HG02588 (cell line): ENCODE measurements at regions not wholly inside any gene's neighbourhood (a gene's known extent, or its start where the extent isn't known, plus 50 kb on each side); places are given as distances from the start of the nearest gene placed in this dataset.
"Not testable (repeated sequence)": the region's sequence is repeated elsewhere in the genome, so short reads cannot be mapped to it uniquely, and the experiment has no call there.

Experiments
- ATAC-seq: cut with Tn5 transposase; IDR thresholded peaks from one replicate; pipeline ENCODE4 v1.9.1; 2021; ENCODE audit warnings: mild to moderate bottlenecking, moderate library complexity; ENCODE audit not compliant: unreplicated experiment

DNA sequence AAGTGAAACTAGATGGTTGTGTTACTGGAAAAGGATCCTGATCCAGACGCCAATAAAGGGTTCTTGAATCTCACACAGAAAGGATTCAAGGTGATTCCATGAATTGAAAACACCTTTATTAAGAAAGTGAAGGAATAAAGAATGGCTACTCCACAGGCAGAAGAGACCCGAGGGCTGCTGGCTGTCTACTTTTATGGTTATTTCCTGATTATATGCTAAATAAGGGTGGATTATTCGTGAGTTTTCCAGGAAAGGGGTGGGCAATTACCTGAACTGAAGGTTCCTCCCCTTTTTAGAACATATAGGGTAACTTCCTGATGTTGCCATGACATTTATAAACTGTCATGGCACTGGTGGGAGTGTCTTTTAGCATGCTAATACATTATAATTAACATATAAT, 50.9 kb upstream of the WARS2 start:
- no peak for ATAC-seq

DNA sequence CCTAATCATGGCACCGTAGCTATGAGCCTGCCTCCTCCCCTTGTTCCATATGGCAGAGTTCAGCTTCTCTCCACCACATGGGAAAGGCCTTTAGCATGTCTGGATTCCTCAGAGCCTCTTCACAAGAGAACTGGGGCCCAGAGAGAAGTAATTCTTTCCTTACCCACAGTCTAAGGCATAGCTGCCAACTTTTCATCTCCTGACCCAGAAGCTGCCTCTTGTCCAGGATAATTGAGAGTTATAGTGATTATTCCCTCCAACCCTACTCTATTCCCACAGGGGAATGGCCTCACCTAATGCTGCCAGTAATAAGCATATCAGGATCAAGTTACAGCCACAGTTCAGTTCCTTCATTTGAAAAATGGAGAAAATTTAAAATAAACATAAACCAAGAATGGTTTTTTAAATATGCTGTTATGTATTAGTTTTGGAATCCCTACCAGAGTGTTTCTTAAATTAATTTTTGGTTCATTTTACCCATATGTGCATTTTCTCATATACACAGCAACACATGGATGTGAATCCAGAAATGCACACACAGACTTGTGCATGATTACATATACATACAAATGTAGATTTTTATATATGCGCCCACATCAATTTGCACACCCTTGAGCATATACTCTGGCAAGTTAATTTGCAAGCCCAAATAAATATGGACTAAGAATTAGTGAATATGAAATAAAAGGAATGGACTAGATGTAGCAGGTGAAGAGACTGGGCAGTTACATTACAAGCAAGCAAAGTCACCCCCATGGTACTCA, 63.9 kb upstream of the WARS2 start:
- ATAC-seq: no peak

- ATAC-seq: no peak
These were observed 64.5 kb upstream of the WARS2 start for GRCh38 chr1:119204961-119205357.

GRCh38 chr1:119209061-119209460, 68.6 kb upstream of the WARS2 start:
- no peak for ATAC-seq

DNA sequence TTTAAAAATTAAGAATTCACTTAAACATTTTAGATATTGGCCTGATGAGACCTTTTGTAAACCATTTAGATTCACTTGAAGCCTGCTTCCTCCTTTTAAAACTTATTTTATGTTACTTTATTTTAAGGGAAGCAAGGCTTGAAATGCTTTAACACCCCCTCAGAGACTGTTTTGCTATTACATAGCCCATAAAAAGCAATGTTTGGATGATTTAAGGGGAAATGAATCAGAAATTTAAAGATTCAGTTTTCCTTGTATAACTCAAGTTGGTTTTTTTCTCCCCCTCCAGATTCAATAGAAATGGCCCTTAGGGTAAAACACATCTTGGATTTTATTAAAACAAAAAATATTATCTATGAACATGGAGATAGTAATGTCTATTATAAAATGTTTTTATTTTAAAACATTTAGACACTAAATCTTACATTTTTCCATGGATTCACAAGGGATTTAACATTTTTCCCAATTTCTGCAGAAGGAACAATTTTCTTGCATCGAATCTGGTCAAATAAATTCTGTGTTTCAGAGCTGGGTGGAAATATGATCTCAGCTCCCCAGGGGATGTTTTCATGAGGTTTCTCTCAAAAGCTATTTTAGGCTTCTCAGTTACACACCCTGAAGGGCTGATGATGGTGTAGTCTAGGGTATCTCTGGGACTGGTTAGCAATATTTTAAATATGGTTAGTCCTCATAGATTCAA, 69.3 kb upstream of the WARS2 start:
- ATAC-seq: no peak

DNA sequence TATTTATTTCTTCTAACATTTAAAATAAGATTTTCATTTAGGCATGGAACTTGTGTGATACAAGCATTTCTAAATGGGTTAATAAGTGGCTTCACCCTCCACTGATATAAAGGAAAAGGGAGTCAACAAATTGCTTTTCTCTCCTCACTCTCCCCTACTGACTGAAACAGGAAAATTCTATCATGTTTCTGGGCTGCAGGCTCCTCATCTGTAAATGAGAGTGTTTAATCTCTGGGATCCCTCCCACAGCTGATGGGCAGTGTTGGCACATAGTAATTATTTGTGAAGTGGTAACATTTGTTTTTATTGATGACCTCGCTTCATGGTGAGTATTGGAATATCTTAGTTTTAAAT, 69.8 kb upstream of the WARS2 start:
- no peak for ATAC-seq

DNA sequence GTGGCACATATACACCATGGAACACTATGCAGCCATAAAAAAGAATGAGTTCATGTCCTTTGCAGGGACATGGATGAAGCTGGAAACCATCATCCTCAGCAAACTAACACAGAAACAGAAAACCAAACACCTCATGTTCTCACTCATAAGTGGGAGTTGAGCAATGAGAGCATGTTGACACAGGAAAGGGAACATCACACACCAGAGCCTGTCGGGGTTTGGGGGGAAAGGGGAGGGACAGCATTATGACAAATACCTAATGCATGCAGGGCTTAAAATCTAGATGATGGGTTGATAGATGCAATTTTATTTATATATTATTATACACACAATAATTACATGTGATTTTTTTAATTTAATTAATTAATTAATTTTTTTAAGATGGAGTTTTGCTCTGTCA, 72.8 kb upstream of the WARS2 start:
- not testable (repeated sequence) for ATAC-seq

GRCh38 chr1:119214961-119215360, 74.5 kb upstream of the WARS2 start:
- not testable (repeated sequence) for ATAC-seq

DNA sequence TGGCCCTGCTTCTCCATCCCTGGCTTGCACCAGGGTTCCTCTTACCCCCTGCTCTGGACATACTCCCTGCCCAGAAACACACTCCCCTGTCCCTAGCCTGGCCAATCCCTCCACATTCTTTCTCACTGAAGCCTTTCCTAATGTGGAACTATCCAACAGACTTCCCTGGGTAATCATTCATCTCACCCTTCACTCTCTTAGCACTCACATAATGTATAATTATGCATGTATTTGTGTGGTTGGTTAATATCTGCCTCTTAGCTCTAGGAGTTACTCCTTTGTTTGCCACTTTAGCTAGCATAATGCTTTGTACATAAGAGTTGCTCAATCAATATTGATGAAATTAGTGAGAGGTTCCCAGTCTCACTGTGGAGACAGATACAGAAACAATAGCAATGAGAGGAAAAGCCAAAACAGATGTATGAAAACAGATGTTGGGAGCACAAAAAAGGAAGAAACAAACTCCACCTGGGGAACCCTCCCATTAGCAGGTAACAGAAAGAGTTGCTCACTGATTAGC, 76.9 kb upstream of the WARS2 start:
- ATAC-seq: no peak

DNA sequence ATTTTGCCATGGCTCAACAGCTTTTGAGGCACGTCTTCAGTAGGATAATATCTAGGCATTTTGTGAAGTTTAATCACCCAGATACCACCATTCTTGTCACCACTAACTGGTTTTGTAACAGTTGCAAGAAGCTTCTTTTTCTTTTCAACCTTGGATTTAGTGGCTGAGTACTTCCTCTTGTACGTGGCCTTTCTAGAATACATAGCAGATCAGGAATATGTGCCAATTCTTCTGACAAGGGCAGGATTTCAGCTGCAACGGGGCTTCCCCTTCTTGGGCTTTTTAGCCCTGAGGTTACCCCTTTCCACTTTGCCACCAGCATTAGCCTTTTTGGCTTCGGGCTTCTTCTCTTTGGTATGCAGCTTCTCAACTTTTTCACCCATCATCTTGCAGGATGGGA, 79.3 kb upstream of the WARS2 start:
- no peak for ATAC-seq

- ATAC-seq: no peak
These were observed 80.5 kb upstream of the WARS2 start for GRCh38 chr1:119220991-119221390.

GRCh38 chr1:119222271-119222670, 81.8 kb upstream of the WARS2 start:
- ATAC-seq: no peak

DNA sequence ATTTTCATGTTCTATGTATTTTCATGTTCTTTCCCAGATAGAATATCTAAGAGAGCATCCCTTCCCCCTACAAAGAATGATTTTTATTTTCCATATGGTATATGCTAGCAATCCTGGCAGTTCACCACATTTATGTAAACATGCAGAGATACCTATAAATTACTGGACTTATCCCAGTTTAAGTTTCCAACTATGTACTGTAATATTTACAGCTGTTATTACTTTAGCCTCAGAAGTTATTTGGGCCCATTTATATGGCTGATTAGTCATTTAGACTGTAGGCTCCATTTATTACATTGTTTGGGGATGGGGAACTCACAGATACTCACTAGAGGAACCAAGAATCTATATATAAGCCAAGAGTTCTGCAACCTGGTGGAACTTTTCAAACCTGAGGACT, 84.8 kb upstream of the WARS2 start:
- no peak for ATAC-seq

DNA sequence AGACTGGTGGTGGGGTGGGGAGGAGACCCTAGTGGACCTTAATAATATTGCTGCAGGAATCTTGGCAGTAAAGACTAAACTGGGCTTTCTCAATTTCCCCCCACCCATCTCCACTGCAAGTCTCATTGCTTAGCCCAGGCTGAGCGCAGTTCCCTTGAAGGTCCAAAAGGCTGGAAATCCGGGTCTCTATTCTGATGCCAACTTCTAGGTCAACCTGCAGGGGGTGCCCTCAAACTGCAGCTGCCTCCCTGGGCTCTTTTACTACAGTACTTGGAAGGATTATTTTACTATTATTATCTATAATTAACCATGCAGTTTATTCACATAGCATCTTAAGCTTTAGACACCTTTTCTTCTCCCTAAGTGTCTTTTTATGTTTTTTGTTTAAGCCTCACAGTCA, 85.4 kb upstream of the WARS2 start:
- ATAC-seq: no peak

GRCh38 chr1:119226321-119226720, 85.9 kb upstream of the WARS2 start:
- no peak for ATAC-seq

DNA sequence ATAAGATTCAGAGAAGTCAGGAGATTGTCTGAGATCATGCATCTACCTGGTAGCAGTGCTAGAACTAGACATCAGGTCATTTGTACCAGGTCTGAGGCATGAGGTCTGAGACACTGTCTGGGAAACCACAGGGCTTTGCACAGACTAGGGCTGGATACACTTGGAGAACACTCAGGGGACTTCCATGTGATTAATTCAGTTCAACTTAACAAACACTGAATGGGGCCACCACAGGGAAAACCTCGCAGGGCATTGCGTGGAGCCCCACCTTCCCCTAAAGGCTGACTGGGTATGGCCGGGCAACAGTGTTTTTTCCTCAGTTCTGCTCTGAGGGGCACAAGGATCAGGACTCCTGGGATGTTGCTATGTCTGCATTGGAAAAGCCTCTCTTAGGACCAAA, 86.5 kb upstream of the WARS2 start:
- ATAC-seq: no peak

GRCh38 chr1:119227456-119227855, 87.0 kb upstream of the WARS2 start:
- ATAC-seq: no peak

GRCh38 chr1:119228335-119229080, 88.1 kb upstream of the WARS2 start:
- ATAC-seq: no peak

DNA sequence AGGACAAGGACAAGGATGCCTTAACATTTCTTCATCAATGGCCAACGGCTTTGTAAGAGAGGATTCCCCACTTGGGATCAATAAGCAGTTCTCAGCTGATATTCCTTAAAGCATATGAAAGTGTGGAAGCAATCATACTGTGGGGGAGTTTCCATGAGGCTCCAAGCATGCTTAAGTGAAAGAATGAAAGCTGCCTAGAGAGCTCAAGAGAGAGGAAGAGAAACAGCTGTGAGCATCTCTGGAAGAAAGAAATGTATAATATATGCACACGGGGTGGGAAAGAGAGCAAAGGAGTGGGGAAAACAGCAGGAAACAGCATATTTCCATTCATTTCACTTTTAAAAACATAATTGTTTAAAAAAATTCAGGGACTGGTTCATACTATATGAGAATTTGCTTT, 94.7 kb upstream of the WARS2 start:
- no peak for ATAC-seq

- no peak for ATAC-seq
These were observed 105.4 kb upstream of the WARS2 start for GRCh38 chr1:119245881-119246280.

DNA sequence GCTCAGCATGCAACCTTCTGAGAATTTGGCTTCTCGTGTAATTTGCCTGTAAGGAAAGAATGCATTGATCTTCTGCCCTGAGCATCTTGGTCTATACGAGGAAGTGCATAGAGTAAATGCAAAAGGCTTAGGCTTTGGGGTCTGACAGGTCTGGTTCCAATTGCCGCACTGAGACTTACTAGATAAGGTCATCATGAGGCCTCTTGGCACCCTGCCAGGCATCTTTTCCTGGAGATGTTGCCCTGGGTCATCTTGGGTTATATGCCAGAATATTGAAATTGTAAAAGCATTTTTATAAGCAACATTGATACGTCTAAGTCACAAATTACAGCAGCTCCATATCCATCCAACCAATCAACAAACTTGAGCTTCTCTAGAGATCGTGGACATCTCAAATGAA, 108.8 kb upstream of the WARS2 start:
- no peak for ATAC-seq

DNA sequence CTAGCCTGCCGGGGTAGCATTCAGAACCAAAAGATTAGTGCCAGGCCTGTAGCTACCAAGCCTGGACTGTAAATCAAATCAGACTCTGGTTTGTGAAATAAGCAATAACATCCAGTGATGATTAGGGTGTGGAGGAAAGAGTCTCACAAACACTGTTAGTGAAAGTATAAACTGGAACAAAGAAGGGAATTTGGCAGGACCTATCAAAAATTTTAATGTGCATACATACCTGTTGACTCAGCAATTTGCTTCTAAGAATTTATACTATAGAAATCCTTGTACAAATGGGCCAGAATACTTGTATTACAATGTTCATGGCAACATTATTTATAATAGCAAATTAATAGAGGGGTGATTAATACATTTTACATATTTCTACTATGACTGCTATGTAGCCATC, 109.8 kb upstream of the WARS2 start:
- ATAC-seq: no peak
